Subcutaneous abdominal adipose tissue (tissue), 5 donors: ENCODE measurements at regions not wholly inside any gene's neighbourhood (a gene's known extent, or its start where the extent isn't known, plus 50 kb on each side); places are given as distances from the start of the nearest gene placed in this dataset.
"Not testable (repeated sequence)": the region's sequence is repeated elsewhere in the genome, so short reads cannot be mapped to it uniquely, and the experiment has no call there.

Experiments used
- H3K27ac ChIP-seq: one replicate; pipeline ENCODE4 v1.7.0; 2013; ENCODE audit warnings: low read depth, mild to moderate bottlenecking, inconsistent platforms, low read length, moderate library complexity
- H3K27me3 ChIP-seq, 5 donors: one replicate each; pipeline ENCODE4 v1.7.0; 2013; ENCODE audit warnings: low read length in 5 of 5, inconsistent platforms in 1 of 5; ENCODE audit not compliant: control insufficient read depth in 5 of 5, insufficient read depth in 4 of 5
- H3K36me3 ChIP-seq, 5 donors: one replicate each; pipeline ENCODE4 v1.7.0; 2013; ENCODE audit warnings: low read length in 5 of 5; ENCODE audit not compliant: control insufficient read depth in 5 of 5, insufficient read depth in 5 of 5
- H3K4me1 ChIP-seq, 5 donors: one replicate each; pipeline ENCODE4 v1.7.0; 2013; ENCODE audit warnings: low read length in 5 of 5, mild to moderate bottlenecking in 3 of 5, moderate library complexity in 1 of 5; ENCODE audit not compliant: control insufficient read depth in 5 of 5, insufficient read depth in 5 of 5
- H3K4me3 ChIP-seq, 5 donors: one replicate each; pipeline ENCODE4 v1.7.0; 2013; ENCODE audit warnings: low read length in 5 of 5, low read depth in 1 of 5
- H3K9ac ChIP-seq, 5 donors: one replicate each; pipeline ENCODE4 v1.7.0; 2013; ENCODE audit warnings: low read length in 5 of 5, mild to moderate bottlenecking in 4 of 5, moderate library complexity in 3 of 5
- H3K9me3 ChIP-seq, 5 donors: one replicate each; pipeline ENCODE4 v1.7.0; 2013; ENCODE audit warnings: low read length in 5 of 5; ENCODE audit not compliant: control insufficient read depth in 5 of 5
- donor health status: healthy.
- donor health status: healthy.
- donor health status: healthy.
- donor health status: healthy.
- donor health status: healthy.

- peaks cover 0 to 12% (median 2%) of the 10 kb centered on the region in 5 donors for H3K27me3 ChIP-seq
- not testable (repeated sequence) for H3K4me3 ChIP-seq, H3K9me3 ChIP-seq, H3K27ac ChIP-seq, H3K9ac ChIP-seq, H3K36me3 ChIP-seq, H3K4me1 ChIP-seq
Measured at GRCh38 chr3:184502841-184503240, 58.7 kb upstream of the EPHB3 start.

GRCh38 chr3:184503647-184504046 is 57.9 kb upstream of the EPHB3 start:
- Histone ChIP-seq H3K4me1 (no peaks in the 10 kb centered on the region), H3K9ac (no peak overlapping the region), H3K36me3 (no peaks in the 10 kb centered on the region), H3K4me3 (no peak overlapping the region), H3K9me3 (peaks cover 0 to 8% (median 4%) of the 10 kb centered on the region in 5 donors), H3K27ac (no peak overlapping the region), H3K27me3 (peaks cover 0 to 14% (median 7%) of the 10 kb centered on the region in 5 donors)

GRCh38 chr3:184505076-184505878 is 56.3 kb upstream of the EPHB3 start:
- no peak overlapping the region for H3K27ac ChIP-seq
- H3K9ac ChIP-seq = no peak overlapping the region
- H3K4me3 ChIP-seq = no peak overlapping the region
- H3K36me3 ChIP-seq = no peaks in the 10 kb centered on the region
- H3K9me3 ChIP-seq = peaks cover 0 to 8% (median 4%) of the 10 kb centered on the region in 5 donors
- peaks cover 0 to 25% (median 8%) of the 10 kb centered on the region in 5 donors for H3K27me3 ChIP-seq
- H3K4me1 ChIP-seq = no peaks in the 10 kb centered on the region

GRCh38 chr3:184506561-184506991 is 55.0 kb upstream of the EPHB3 start:
- peaks cover 0 to 8% (median 5%) of the 10 kb centered on the region in 5 donors for H3K9me3 ChIP-seq
- no peaks in the 10 kb centered on the region for H3K4me1 ChIP-seq
- no peak overlapping the region for H3K4me3 ChIP-seq
- H3K27me3 ChIP-seq = peaks cover 0 to 27% (median 8%) of the 10 kb centered on the region in 5 donors
- no peak overlapping the region for H3K27ac ChIP-seq
- no peaks in the 10 kb centered on the region for H3K36me3 ChIP-seq
- no peak overlapping the region for H3K9ac ChIP-seq

GRCh38 chr3:184508938-184509337 is 52.6 kb upstream of the EPHB3 start:
- Histone ChIP-seq H3K4me3 (no peak overlapping the region), H3K27me3 (peaks cover 9 to 34% (median 18%) of the 10 kb centered on the region in 5 donors)

GRCh38 chr3:184511741-184512140 is 49.8 kb upstream of the EPHB3 start:
- peaks cover 0 to 30% (median 23%) of the 10 kb centered on the region in 5 donors for H3K4me1 ChIP-seq
- H3K9ac ChIP-seq = no peak overlapping the region
- H3K9me3 ChIP-seq = peaks cover 0 to 4% (median 3%) of the 10 kb centered on the region in 5 donors
- no peak overlapping the region for H3K4me3 ChIP-seq
- H3K36me3 ChIP-seq = no peaks in the 10 kb centered on the region
- H3K27ac ChIP-seq = no peak overlapping the region
- peaks cover 9 to 32% (median 18%) of the 10 kb centered on the region in 5 donors for H3K27me3 ChIP-seq

More at GRCh38 chr3:184508938-184509337, 52.6 kb upstream of the EPHB3 start:
- H3K27ac ChIP-seq = no peak overlapping the region
- no peaks in the 10 kb centered on the region for H3K36me3 ChIP-seq
- H3K9me3 ChIP-seq = peaks cover 0 to 4% (median 3%) of the 10 kb centered on the region in 5 donors
- peaks cover 0 to 14% (median 10%) of the 10 kb centered on the region in 5 donors for H3K4me1 ChIP-seq
- H3K9ac ChIP-seq = no peak overlapping the region
